Stomach (tissue), 4 donors: ENCODE measurements at regions not wholly inside any gene's neighbourhood (a gene's known extent, or its start where the extent isn't known, plus 50 kb on each side); places are given as distances from the start of the nearest gene placed in this dataset.

ENCODE experiments used
- EP300 ChIP-seq: sonication (generic); formaldehyde crosslinking; IDR thresholded peaks from one replicate; pipeline ENCODE4 v1.6.1; 2017; ENCODE audit warnings: antibody characterized with exemption
- POLR2A ChIP-seq, 4 donors: fragments of 450-650 bp; IDR thresholded peaks; one replicate each; pipeline ENCODE4 v1.6.1; 2016; ENCODE audit warnings: antibody characterized with exemption in 4 of 4, control low read depth in 2 of 4, mild to moderate bottlenecking in 1 of 4, moderate library complexity in 1 of 4
- TF ChIP-seq, protein P1 (sequence below), 7 experiments: fragments of 450-650 bp in 4 of 7; fragments of 200-600 bp in 3 of 7; sonication (generic) in 3 of 7; IDR thresholded peaks; one replicate each; pipeline ENCODE4 v1.5.1; 2016 to 2019; ENCODE audit warnings: antibody characterized with exemption in 7 of 7, control low read depth in 2 of 7, mild to moderate bottlenecking in 1 of 7

DNA sequence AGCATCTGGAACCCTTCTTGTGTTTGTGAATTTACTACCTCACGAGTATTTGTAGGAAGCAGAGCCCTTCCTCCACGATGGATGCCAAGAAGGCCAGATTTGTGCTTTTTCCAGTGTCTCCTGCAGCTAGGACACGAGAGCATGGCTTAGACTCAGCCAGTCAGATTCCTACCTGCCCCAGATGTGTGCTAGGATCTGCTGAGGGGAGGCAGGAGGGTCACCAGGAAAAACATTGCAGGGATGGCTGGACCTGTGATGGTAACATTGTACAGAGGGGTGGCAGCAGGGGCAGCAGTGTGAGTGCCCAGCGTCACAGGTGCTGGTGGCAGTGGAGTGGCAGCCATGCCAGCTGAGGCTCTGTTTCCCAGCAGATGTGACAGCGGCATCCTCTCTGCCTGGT lies 285.3 kb downstream of the FAM43A start:
- TF ChIP-seq, protein P1, sequence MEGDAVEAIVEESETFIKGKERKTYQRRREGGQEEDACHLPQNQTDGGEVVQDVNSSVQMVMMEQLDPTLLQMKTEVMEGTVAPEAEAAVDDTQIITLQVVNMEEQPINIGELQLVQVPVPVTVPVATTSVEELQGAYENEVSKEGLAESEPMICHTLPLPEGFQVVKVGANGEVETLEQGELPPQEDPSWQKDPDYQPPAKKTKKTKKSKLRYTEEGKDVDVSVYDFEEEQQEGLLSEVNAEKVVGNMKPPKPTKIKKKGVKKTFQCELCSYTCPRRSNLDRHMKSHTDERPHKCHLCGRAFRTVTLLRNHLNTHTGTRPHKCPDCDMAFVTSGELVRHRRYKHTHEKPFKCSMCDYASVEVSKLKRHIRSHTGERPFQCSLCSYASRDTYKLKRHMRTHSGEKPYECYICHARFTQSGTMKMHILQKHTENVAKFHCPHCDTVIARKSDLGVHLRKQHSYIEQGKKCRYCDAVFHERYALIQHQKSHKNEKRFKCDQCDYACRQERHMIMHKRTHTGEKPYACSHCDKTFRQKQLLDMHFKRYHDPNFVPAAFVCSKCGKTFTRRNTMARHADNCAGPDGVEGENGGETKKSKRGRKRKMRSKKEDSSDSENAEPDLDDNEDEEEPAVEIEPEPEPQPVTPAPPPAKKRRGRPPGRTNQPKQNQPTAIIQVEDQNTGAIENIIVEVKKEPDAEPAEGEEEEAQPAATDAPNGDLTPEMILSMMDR (IDR thresholded peaks at IDR 0.05), result no peak
- TF ChIP-seq POLR2A (IDR thresholded peaks at IDR 0.05) (no peak), EP300 (no peak)
